ENCODE measurements at regions not wholly inside any gene's neighbourhood (a gene's known extent, or its start where the extent isn't known, plus 50 kb on each side); places are given as distances from the start of the nearest gene placed in this dataset.
"Not testable (repeated sequence)": the region's sequence is repeated elsewhere in the genome, so short reads cannot be mapped to it uniquely, and the experiment has no call there.

DNA sequence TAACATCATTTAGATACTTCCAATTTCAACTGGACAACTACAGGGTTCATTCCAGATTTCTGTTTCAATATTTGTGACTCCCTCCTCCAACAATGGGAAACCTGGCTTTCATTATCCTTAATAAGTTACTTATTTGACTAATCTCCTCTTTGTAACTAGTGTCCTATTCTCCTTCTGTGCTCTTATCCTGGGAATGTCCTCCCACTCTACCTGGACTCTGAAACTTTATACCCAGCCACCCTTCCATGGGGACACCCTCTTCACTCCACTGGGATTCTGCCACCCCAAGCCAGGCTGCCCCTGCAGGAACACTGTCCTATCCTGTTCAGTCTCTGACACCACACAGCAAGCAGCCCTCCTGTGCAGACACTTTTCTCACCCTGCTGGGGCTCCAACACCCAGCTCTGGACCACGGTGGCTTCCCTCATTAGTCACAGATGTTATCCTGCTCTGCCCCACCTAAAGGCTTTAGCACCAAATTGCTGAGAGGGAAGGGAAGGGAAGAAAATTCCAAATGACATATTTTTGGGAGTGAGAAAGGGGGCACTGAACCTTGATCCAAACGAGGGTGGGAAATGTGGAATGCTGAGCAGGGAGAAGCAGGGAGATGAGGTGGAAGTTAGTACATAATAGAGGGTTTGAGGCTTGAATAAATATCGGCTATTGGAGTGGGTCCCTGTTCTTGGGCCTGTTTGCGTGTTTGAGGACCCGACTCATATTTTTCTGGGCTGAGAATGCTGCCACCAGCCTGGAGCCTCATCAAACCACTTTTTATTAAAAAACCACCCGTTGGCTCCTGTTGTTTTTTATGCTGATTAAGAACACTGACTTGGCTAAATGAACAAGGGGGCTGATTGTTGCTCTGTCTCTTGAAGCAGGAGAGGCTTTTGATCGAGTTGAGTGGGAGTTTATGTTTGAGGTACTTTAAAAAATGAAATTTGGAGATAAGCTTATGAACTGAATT lies 54.0 kb upstream of the AKIRIN2 start:
- DNase-seq: no peak

DNA sequence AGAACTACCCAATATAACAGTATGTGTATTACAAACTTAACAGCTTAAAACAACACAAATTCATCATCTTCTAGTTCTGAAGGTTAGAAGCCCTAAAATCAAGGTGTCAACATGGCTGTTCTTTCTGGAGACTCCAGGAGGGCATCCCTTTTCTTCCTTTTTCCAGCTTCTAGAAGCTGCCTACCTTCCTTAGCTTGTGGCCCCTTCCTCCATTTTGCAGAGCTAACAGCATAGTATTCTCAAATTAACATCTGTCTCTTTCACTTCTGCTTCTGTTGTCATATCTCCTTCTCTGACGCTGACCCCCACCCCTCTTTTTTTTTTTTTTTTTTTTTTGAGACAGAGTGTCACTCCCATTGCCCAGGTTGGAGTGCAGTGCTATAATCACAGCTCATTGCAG lies 52.8 kb upstream of the AKIRIN2 start:
- no peak for DNase-seq

DNA sequence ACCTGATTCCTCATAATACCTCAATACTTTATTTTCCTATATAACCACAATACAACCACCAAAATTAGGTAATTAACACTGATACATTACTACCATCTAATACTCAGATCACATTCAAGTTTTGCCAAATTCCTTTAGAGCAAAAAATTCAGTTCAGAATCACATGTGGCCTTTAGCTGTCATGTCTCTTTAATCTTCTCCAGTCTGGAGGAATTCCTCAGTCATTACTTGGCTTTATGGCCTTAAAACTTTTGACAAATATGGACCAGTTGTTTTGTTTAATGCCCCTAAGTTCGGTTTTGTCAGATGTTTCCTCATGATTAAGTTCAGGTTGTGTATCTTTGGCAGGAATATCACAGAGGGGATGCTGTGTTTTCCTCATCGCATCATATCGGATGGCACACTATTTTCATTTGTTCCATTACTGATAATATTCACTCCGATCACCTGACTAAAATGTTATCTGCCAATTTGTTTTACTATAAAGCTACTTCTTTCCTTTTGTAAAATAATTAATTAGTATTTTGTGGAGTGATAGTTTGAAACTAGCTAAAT lies 51.2 kb upstream of the AKIRIN2 start:
- DNase-seq: no peak

DNA sequence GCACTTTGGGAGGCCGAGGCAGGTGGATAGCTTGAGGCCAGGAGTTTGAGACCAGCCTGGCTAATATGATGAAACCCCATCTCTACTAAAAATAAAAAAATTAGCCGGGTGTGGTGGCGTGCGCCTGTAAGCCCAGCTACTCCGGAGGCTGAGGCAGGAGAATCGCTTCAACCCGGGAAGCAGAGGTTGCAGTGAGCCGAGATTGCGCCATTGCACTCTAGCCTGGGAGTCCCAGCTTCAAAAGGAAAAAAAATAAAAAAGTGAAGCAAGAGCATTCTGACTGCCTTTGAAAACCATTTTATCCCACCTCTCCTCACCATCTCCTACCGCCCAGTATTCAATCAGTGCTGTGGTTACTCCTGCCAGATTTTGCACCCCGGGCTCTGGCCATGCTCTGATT lies 50.5 kb upstream of the AKIRIN2 start:
- not testable (repeated sequence) for DNase-seq

Measured in NCI-H446 treated with DMSO at 0.1 percent for 48 hours (cell line).